CD4-positive, alpha-beta T cell (primary cell): ENCODE measurements at regions not wholly inside any gene's neighbourhood (a gene's known extent, or its start where the extent isn't known, plus 50 kb on each side); places are given as distances from the start of the nearest gene placed in this dataset.

Experiments
- ATAC-seq: fragments of 200-7000 bp; cut with Tn5 transposase; one replicate; pipeline ENCODE4 v1.10.0; 2022; ENCODE audit warnings: mild to moderate bottlenecking; ENCODE audit not compliant: poor library complexity
- CTCF ChIA-PET: fragments of 350-600 bp; sonication (Branson Sonifier 250); formaldehyde crosslinking; loops from one replicate; lab custom pipeline; 2021; ENCODE audit warnings: antibody characterized with exemption, inconsistent platforms; lab: Charles Lee
- POLR2A ChIA-PET: fragments of 350-600 bp; sonication (Branson Sonifier 250); formaldehyde crosslinking; loops from one replicate; lab custom pipeline; 2021; ENCODE audit warnings: antibody characterized with exemption, inconsistent platforms; lab: Charles Lee
- DNase-seq, 14 experiments: peaks; one replicate each; pipeline ENCODE4 v3.0.0-alpha.2; 2013 to 2020; ENCODE audit warnings: mixed read lengths in 2 of 14
- H3K27ac ChIP-seq, 2 donors: one replicate each; pipeline versions ENCODE4 v1.5.1 to v1.7.0; 2013; ENCODE audit warnings: low read length in 2 of 2, low read depth in 1 of 2, mild to moderate bottlenecking in 1 of 2
- H3K27me3 ChIP-seq, 2 experiments: 1 replicate in 1 of 2; 2 replicates in 1 of 2; pipeline versions ENCODE4 v1.6.1 to v1.7.0; 2013; ENCODE audit warnings: low read length in 2 of 2, control low read depth in 1 of 2, mild to moderate bottlenecking in 1 of 2, moderate library complexity in 1 of 2; ENCODE audit not compliant: insufficient read depth in 2 of 2, control insufficient read depth in 1 of 2
- H3K36me3 ChIP-seq: one replicate; pipeline ENCODE4 v1.6.1; 2013; ENCODE audit warnings: low read length, control low read depth; ENCODE audit not compliant: insufficient read depth
- H3K4me1 ChIP-seq: one replicate; pipeline ENCODE4 v1.6.1; 2013; ENCODE audit warnings: low read length, control low read depth; ENCODE audit not compliant: insufficient read depth
- H3K4me3 ChIP-seq: one replicate; pipeline ENCODE4 v1.5.1; 2013; ENCODE audit warnings: mild to moderate bottlenecking, low read length, moderate library complexity
- H3K9me3 ChIP-seq, 2 experiments: 1 replicate in 1 of 2; 2 replicates in 1 of 2; pipeline versions ENCODE4 v1.6.1 to v1.7.0; 2013; ENCODE audit warnings: low read length in 2 of 2, mild to moderate bottlenecking in 2 of 2, control low read depth in 1 of 2, moderate library complexity in 1 of 2; ENCODE audit not compliant: control insufficient read depth in 1 of 2, insufficient read depth in 1 of 2
- H3K27ac Mint-ChIP-seq: one replicate; pipeline ENCODE4 v1.8.0; 2020; ENCODE audit warnings: mixed read lengths
- H3K27me3 Mint-ChIP-seq: one replicate; pipeline ENCODE4 v1.8.0; 2021; ENCODE audit warnings: mixed read lengths
- H3K36me3 Mint-ChIP-seq: one replicate; pipeline ENCODE4 v1.8.0; 2021; ENCODE audit warnings: low read depth, mixed read lengths
- H3K4me1 Mint-ChIP-seq: one replicate; pipeline ENCODE4 v1.8.0; 2021; ENCODE audit warnings: low read depth, mixed read lengths
- H3K4me3 Mint-ChIP-seq: one replicate; pipeline ENCODE4 v1.8.0; 2020; ENCODE audit warnings: mild to moderate bottlenecking, mixed read lengths
- H3K9me3 Mint-ChIP-seq: one replicate; pipeline ENCODE4 v1.8.0; 2020; ENCODE audit warnings: mixed read lengths
- CTCF ChIP-seq: fragments of 200-600 bp; IDR thresholded peaks from one replicate; pipeline ENCODE4 v1.8.0; 2022; ENCODE audit warnings: antibody characterized with exemption, mild to moderate bottlenecking
- intact Hi-C, 2 experiments: fragments of 100-400 bp; cut with DNase I in 1 of 2; cut with micrococcal nuclease in 1 of 2; formaldehyde crosslinking; loops; one replicate each; pipeline versions ENCODE4 v1.15.1 to v1.9.0; 2023 to 2025; cut with DNase I, micrococcal nuclease

DNA sequence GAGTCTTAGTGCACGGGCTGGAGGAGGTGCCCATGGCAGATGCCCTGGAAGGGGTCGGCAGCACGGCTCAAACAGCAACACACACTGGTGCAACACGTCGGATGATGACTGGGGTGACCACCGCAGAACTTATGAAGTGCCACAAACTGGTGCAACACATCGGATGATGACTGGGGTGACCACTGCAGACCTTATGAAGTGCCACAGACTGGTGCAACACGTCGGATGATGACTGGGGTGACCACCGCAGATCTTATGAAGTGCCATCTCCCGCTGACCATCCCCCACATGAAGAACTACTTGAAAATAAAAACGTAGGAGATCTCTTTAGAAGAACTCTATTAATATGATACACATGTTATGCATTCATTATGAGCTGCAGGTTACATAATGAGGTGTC, 218.3 kb downstream of the TBXT start:
- CTCF ChIA-PET, result no interaction called here
- intact Hi-C loops, result no loop called here
- TF ChIP-seq CTCF, result no peak
- H3K27ac Mint-ChIP-seq, result no peak overlapping the region
- H3K4me1 Mint-ChIP-seq, result no peaks in the 10 kb centered on the region
- H3K9me3 Mint-ChIP-seq, result no peaks in the 10 kb centered on the region
- Histone ChIP-seq H3K9me3 (no peaks in the 10 kb centered on the region), H3K27ac (no peak overlapping the region), H3K4me1 (no peaks in the 10 kb centered on the region), H3K36me3 (no peaks in the 10 kb centered on the region), H3K4me3 (no peak overlapping the region), H3K27me3 (peaks cover 0 to 6% of the 10 kb centered on the region in 2 experiments)
- no peak for DNase-seq
- no peak overlapping the region for H3K4me3 Mint-ChIP-seq
- POLR2A ChIA-PET, result no interaction called here
- peaks cover 15% of the 10 kb centered on the region for H3K27me3 Mint-ChIP-seq
- H3K36me3 Mint-ChIP-seq, result no peaks in the 10 kb centered on the region
- ATAC-seq, result no peak

GRCh38 chr6:165944002-165944466, 223.6 kb downstream of the TBXT start:
- ATAC-seq, result no peak
- Histone ChIP-seq H3K4me1 (no peaks in the 10 kb centered on the region), H3K9me3 (peaks cover 0 to 9% of the 10 kb centered on the region in 2 experiments), H3K36me3 (no peaks in the 10 kb centered on the region), H3K27ac (no peak overlapping the region), H3K4me3 (no peak overlapping the region), H3K27me3 (peaks cover 0 to 6% of the 10 kb centered on the region in 2 experiments)
- CTCF ChIA-PET, result no interaction called here
- no peak for DNase-seq
- no peak for TF ChIP-seq CTCF
- Mint-ChIP-seq H3K9me3 (no peaks in the 10 kb centered on the region), H3K36me3 (no peaks in the 10 kb centered on the region), H3K4me1 (no peaks in the 10 kb centered on the region), H3K27ac (no peak overlapping the region), H3K4me3 (no peak overlapping the region), H3K27me3 (no peaks in the 10 kb centered on the region)
- intact Hi-C loops, result no loop called here
- POLR2A ChIA-PET, result no interaction called here

- intact Hi-C loops, result no loop called here
- H3K4me1 Mint-ChIP-seq, result no peaks in the 10 kb centered on the region
- POLR2A ChIA-PET, result no interaction called here
- DNase-seq (no peak), ATAC-seq (no peak)
- Histone ChIP-seq H3K9me3 (peaks cover 0 to 9% of the 10 kb centered on the region in 2 experiments), H3K4me1 (no peaks in the 10 kb centered on the region), H3K27me3 (no peaks in the 10 kb centered on the region), H3K4me3 (no peak overlapping the region), H3K27ac (no peak overlapping the region), H3K36me3 (no peaks in the 10 kb centered on the region)
- H3K4me3 Mint-ChIP-seq, result no peak overlapping the region
- no peak for TF ChIP-seq CTCF
- H3K9me3 Mint-ChIP-seq, result no peaks in the 10 kb centered on the region
- CTCF ChIA-PET, result no interaction called here
- H3K27ac Mint-ChIP-seq, result no peak overlapping the region
- no peaks in the 10 kb centered on the region for H3K36me3 Mint-ChIP-seq
- no peaks in the 10 kb centered on the region for H3K27me3 Mint-ChIP-seq
Observed at GRCh38 chr6:165941786-165942185, 225.9 kb downstream of the TBXT start.
